DMS114 treated with DMSO at 0.1 percent for 48 hours (cell line): ENCODE measurements at regions not wholly inside any gene's neighbourhood (a gene's known extent, or its start where the extent isn't known, plus 50 kb on each side); places are given as distances from the start of the nearest gene placed in this dataset.

ENCODE experiments used
- DNase-seq: peaks from one replicate; lab custom pipeline; 2025; ENCODE audit not compliant: unreplicated experiment; lab: John Stamatoyannopoulos, UW

- peak; percentile 59 for DNase-seq
These were observed 54.7 kb upstream of the SYPL1 start for GRCh38 chr7:106166651-106167342.

GRCh38 chr7:106165337-106165736 is 53.2 kb upstream of the SYPL1 start:
- no peak for DNase-seq

GRCh38 chr7:106163257-106163656 is 51.1 kb upstream of the SYPL1 start:
- DNase-seq, result no peak
